ENCODE measurements at regions not wholly inside any gene's neighbourhood (a gene's known extent, or its start where the extent isn't known, plus 50 kb on each side); places are given as distances from the start of the nearest gene placed in this dataset.

- Histone ChIP-seq H3K79me1 (ENCODE audit: insufficient read depth, low read depth, low read length, poor library complexity, severe bottlenecking) (no peaks in the 10 kb centered on the region), H2AK5ac (ENCODE audit: insufficient read length, low read length) (no peak overlapping the region), H2AFZ (ENCODE audit: low read length) (no peak overlapping the region), H2BK15ac (ENCODE audit: low read depth, low read length) (no peak overlapping the region), H3K14ac (ENCODE audit: insufficient read depth, low read length) (no peak overlapping the region), H2BK12ac (ENCODE audit: insufficient read length, low read depth, low read length) (no peak overlapping the region), H3K18ac (ENCODE audit: insufficient read length, low read depth, low read length) (no peak overlapping the region), H3T11ph (ENCODE audit: low read length) (no peak overlapping the region), H2BK120ac (ENCODE audit: low read depth, low read length, poor library complexity, severe bottlenecking) (no peak overlapping the region), H3K9ac (ENCODE audit: extremely low read depth, insufficient read length, low read length) (no peak overlapping the region), H4K20me1 (ENCODE audit: control insufficient read depth, insufficient read depth, insufficient read length) (no peaks in the 10 kb centered on the region), H3K4me2 (ENCODE audit: insufficient read depth, insufficient read length, low read length) (no peak overlapping the region), H3K27me3 (ENCODE audit: insufficient read depth, low read length) (no peaks in the 10 kb centered on the region; the same call in 1 of the 2 replicates), H4K8ac (replicated peaks; ENCODE audit: insufficient read length, low read depth, low read length) (no peak overlapping the region), H2BK5ac (ENCODE audit: insufficient read length, low read length) (no peak overlapping the region), H3K79me2 (ENCODE audit: insufficient read depth, low read length) (no peaks in the 10 kb centered on the region), H2BK20ac (ENCODE audit: low read depth, low read length, poor library complexity, severe bottlenecking) (no peak overlapping the region), H3K4ac (ENCODE audit: low read depth, low read length) (no peak overlapping the region), H3K23ac (ENCODE audit: insufficient read length, low read depth, low read length) (no peak overlapping the region), H3K9me3 (ENCODE audit: control insufficient read depth, low read depth, low read length) (no peaks in the 10 kb centered on the region), H3K27ac (ENCODE audit: insufficient read length, low read depth, low read length) (no peak overlapping the region), H3K4me1 (ENCODE audit: insufficient read depth, low read length) (peaks cover 3% of the 10 kb centered on the region; the same call in 1 of the 2 replicates), H4K5ac (ENCODE audit: insufficient read length, low read depth, low read length) (no peak overlapping the region), H3K23me2 (ENCODE audit: insufficient read length, low read depth, low read length, poor library complexity, severe bottlenecking) (no peaks in the 10 kb centered on the region), H3K56ac (ENCODE audit: insufficient read length, low read depth, low read length) (no peak overlapping the region), H4K91ac (ENCODE audit: insufficient read length, low read depth, low read length) (no peak overlapping the region)
- peaks cover 9% of the 10 kb centered on the region for H3K27me3 Mint-ChIP-seq (ENCODE audit: low read depth)
- no peak overlapping the region for H3K27ac Mint-ChIP-seq
- no peak overlapping the region for H3K4me3 Mint-ChIP-seq
- peaks cover 0 to 2% (median 0%) of the 10 kb centered on the region in 3 experiments; a peak in 2 of 7 replicates for H3K36me3 Mint-ChIP-seq (ENCODE audit: insufficient read depth in 1 of 3, low read depth in 3 of 3)
- H3K9me3 Mint-ChIP-seq = peaks cover 2 to 8% of the 10 kb centered on the region in 2 experiments; a peak in 1 of 5 replicates
- TF ChIP-seq, protein P1, sequence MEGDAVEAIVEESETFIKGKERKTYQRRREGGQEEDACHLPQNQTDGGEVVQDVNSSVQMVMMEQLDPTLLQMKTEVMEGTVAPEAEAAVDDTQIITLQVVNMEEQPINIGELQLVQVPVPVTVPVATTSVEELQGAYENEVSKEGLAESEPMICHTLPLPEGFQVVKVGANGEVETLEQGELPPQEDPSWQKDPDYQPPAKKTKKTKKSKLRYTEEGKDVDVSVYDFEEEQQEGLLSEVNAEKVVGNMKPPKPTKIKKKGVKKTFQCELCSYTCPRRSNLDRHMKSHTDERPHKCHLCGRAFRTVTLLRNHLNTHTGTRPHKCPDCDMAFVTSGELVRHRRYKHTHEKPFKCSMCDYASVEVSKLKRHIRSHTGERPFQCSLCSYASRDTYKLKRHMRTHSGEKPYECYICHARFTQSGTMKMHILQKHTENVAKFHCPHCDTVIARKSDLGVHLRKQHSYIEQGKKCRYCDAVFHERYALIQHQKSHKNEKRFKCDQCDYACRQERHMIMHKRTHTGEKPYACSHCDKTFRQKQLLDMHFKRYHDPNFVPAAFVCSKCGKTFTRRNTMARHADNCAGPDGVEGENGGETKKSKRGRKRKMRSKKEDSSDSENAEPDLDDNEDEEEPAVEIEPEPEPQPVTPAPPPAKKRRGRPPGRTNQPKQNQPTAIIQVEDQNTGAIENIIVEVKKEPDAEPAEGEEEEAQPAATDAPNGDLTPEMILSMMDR (conservative IDR thresholded peaks at IDR 0.05) = no peak
- peaks cover 10 to 12% of the 10 kb centered on the region in 2 experiments for H3K4me1 Mint-ChIP-seq
- WGBS (ENCODE audit: extremely low coverage, insufficient read length, low lambda C conversion rate) = no CpG with 5 or more reads among the region's 5 CpGs
- DNase-seq = no peak
Observed at GRCh38 chr15:52866698-52867097, 76.6 kb upstream of the ONECUT1 start.
